Mucosa of descending colon (tissue), 3 donors: ENCODE measurements at regions not wholly inside any gene's neighbourhood (a gene's known extent, or its start where the extent isn't known, plus 50 kb on each side); places are given as distances from the start of the nearest gene placed in this dataset.
"Not testable (repeated sequence)": the region's sequence is repeated elsewhere in the genome, so short reads cannot be mapped to it uniquely, and the experiment has no call there.

ENCODE experiments used
- ATAC-seq: fragments of 200-7000 bp; cut with Tn5 transposase; one replicate; pipeline ENCODE4 v1.9.1; 2020; ENCODE audit warnings: mild to moderate bottlenecking, moderate library complexity
- DNase-seq, 3 donors: peaks; one replicate each; pipeline ENCODE4 v3.0.0-alpha.2; 2020
- H3K36me3 ChIP-seq: fragments of 200-600 bp; one replicate; pipeline ENCODE4 v1.8.0; 2021; ENCODE audit warnings: low read depth, mild to moderate bottlenecking
- H3K4me1 ChIP-seq: fragments of 200-600 bp; one replicate; pipeline ENCODE4 v1.8.0; 2021; ENCODE audit warnings: low read depth, mild to moderate bottlenecking
- H3K4me3 ChIP-seq: fragments of 200-600 bp; one replicate; pipeline ENCODE4 v1.8.0; 2021; ENCODE audit warnings: mild to moderate bottlenecking
- H3K9me3 ChIP-seq: fragments of 200-600 bp; one replicate; pipeline ENCODE4 v1.8.0; 2021; ENCODE audit warnings: mild to moderate bottlenecking
- CTCF ChIP-seq: fragments of 200-600 bp; IDR thresholded peaks from one replicate; pipeline ENCODE4 v1.8.0; 2022; ENCODE audit warnings: antibody characterized with exemption, mild to moderate bottlenecking
- intact Hi-C, 2 donors: fragments of 100-400 bp; cut with DNase I in 1 of 2; cut with micrococcal nuclease in 1 of 2; formaldehyde crosslinking; loops; one replicate each; pipeline versions ENCODE4 v1.11.0 to v1.11.1; 2022; cut with DNase I, micrococcal nuclease
- donor health status: DM: no; HTN: no; CAD: no; lungs with moderate emphysema.
- donor health status: DM: no; HTN: no; CAD: no.
- donor health status: DM: no; HTN: yes; CAD: no.

- TF ChIP-seq CTCF: no peak
- H3K4me3 ChIP-seq: no peak overlapping the region
- no peaks in the 10 kb centered on the region for H3K36me3 ChIP-seq
- ATAC-seq (no peak), DNase-seq (no peak)
- no peaks in the 10 kb centered on the region for H3K4me1 ChIP-seq
- H3K9me3 ChIP-seq: no peaks in the 10 kb centered on the region
- intact Hi-C loops: no loop called here
Observed at GRCh38 chr7:15128716-15129115, 226.2 kb upstream of the DGKB start.

- H3K4me1 ChIP-seq, intact Hi-C loops, H3K4me3 ChIP-seq, ATAC-seq, H3K36me3 ChIP-seq, DNase-seq, H3K9me3 ChIP-seq: not testable (repeated sequence)
Observed at GRCh38 chr7:15126653-15127052, 224.1 kb upstream of the DGKB start.

- intact Hi-C loops: no loop called here
- Histone ChIP-seq H3K9me3 (no peaks in the 10 kb centered on the region), H3K36me3 (no peaks in the 10 kb centered on the region), H3K4me1 (no peaks in the 10 kb centered on the region), H3K4me3 (no peak overlapping the region)
- DNase-seq (no peak), ATAC-seq (no peak)
- TF ChIP-seq CTCF: no peak
Observed at GRCh38 chr7:15123901-15124300, 221.3 kb upstream of the DGKB start.

- Histone ChIP-seq H3K9me3 (no peaks in the 10 kb centered on the region), H3K4me3 (no peak overlapping the region), H3K36me3 (no peaks in the 10 kb centered on the region), H3K4me1 (no peaks in the 10 kb centered on the region)
- DNase-seq (no peak), ATAC-seq (no peak)
- no peak for TF ChIP-seq CTCF
- intact Hi-C loops: no loop called here
Observed at GRCh38 chr7:15113752-15114151, 211.2 kb upstream of the DGKB start.

- intact Hi-C loops: no loop called here
- no peak for TF ChIP-seq CTCF
- H3K36me3 ChIP-seq: no peaks in the 10 kb centered on the region
- H3K4me1 ChIP-seq: no peaks in the 10 kb centered on the region
- no peak for DNase-seq
- ATAC-seq: no peak
- H3K4me3 ChIP-seq: no peak overlapping the region
- no peaks in the 10 kb centered on the region for H3K9me3 ChIP-seq
Observed at GRCh38 chr7:15105711-15106110, 203.2 kb upstream of the DGKB start.

GRCh38 chr7:15104411-15105092 is 202.0 kb upstream of the DGKB start:
- Histone ChIP-seq H3K9me3 (no peaks in the 10 kb centered on the region), H3K4me1 (no peaks in the 10 kb centered on the region), H3K36me3 (no peaks in the 10 kb centered on the region), H3K4me3 (no peak overlapping the region)
- intact Hi-C loops: no loop called here
- no peak for ATAC-seq
- no peak for TF ChIP-seq CTCF
- no peak for DNase-seq
